DND-41 (cell line): ENCODE measurements at regions not wholly inside any gene's neighbourhood (a gene's known extent, or its start where the extent isn't known, plus 50 kb on each side); places are given as distances from the start of the nearest gene placed in this dataset.
"Not testable (repeated sequence)": the region's sequence is repeated elsewhere in the genome, so short reads cannot be mapped to it uniquely, and the experiment has no call there.

Source experiments
- ATAC-seq: fragments of 200-7000 bp; cut with Tn5 transposase; 3 replicates; pipeline ENCODE4 v1.9.1; 2021; ENCODE audit warnings: low read depth; ENCODE audit not compliant: insufficient read depth
- DNase-seq: peaks from one replicate; pipeline ENCODE4 v3.0.0-alpha.2; 2020
- H2AFZ ChIP-seq: 2 replicates; pipeline ENCODE4 v1.6.0; 2012; ENCODE audit warnings: low read depth, low read length
- H3K27ac ChIP-seq: 2 replicates; pipeline ENCODE4 v1.5.1; 2012; ENCODE audit warnings: low read length, inconsistent platforms
- H3K27me3 ChIP-seq: fragments of 200-600 bp; sonication (generic); 2 replicates; pipeline ENCODE4 v1.6.0; 2012; ENCODE audit warnings: low read length, mild to moderate bottlenecking, inconsistent platforms; ENCODE audit not compliant: insufficient read depth, poor library complexity
- H3K36me3 ChIP-seq: 2 replicates; pipeline ENCODE4 v1.5.1; 2012; ENCODE audit warnings: low read length, inconsistent platforms; ENCODE audit not compliant: insufficient read depth
- H3K4me1 ChIP-seq: 2 replicates; pipeline ENCODE4 v1.5.1; 2012; ENCODE audit warnings: mild to moderate bottlenecking, low read length; ENCODE audit not compliant: insufficient read depth
- H3K4me2 ChIP-seq: 2 replicates; pipeline ENCODE4 v1.6.0; 2012; ENCODE audit warnings: mild to moderate bottlenecking, moderate library complexity, low read length, inconsistent platforms; ENCODE audit not compliant: insufficient read depth
- H3K4me3 ChIP-seq, 2 experiments: fragments of 200-600 bp in 1 of 2; shearing (Covaris generic) in 1 of 2; 2 replicates each; pipeline ENCODE4 v1.5.1; 2012 to 2016; ENCODE audit warnings: inconsistent platforms in 2 of 2, low read length in 2 of 2, mild to moderate bottlenecking in 2 of 2, low read depth in 1 of 2, moderate library complexity in 1 of 2
- H3K79me2 ChIP-seq: 2 replicates; pipeline ENCODE4 v1.6.0; 2012; ENCODE audit warnings: low read length, inconsistent platforms; ENCODE audit not compliant: insufficient read depth
- H3K9ac ChIP-seq: 2 replicates; pipeline ENCODE4 v1.6.0; 2012; ENCODE audit warnings: low read depth, mild to moderate bottlenecking, inconsistent platforms, low read length, moderate library complexity
- H3K9me3 ChIP-seq: 2 replicates; pipeline ENCODE4 v1.5.1; 2012; ENCODE audit warnings: low read length, moderate library complexity, mild to moderate bottlenecking, inconsistent platforms; ENCODE audit not compliant: insufficient read depth, severe bottlenecking
- H4K20me1 ChIP-seq: 2 replicates; pipeline ENCODE4 v1.6.0; 2012; ENCODE audit warnings: low read length; ENCODE audit not compliant: insufficient read depth
- EZH2 ChIP-seq: IDR thresholded peaks from 3 replicates; pipeline ENCODE4 v1.6.1; 2012; ENCODE audit warnings: borderline replicate concordance, low read depth, mild to moderate bottlenecking, moderate library complexity, low read length, inconsistent platforms; ENCODE audit not compliant: severe bottlenecking
- TF ChIP-seq, protein P1 (sequence below): IDR thresholded peaks from 2 replicates; pipeline ENCODE4 v1.5.1; 2012; ENCODE audit warnings: borderline replicate concordance, low read length, moderate library complexity, mild to moderate bottlenecking; ENCODE audit not compliant: poor library complexity, severe bottlenecking; ENCODE audit errors: extremely low read depth

GRCh38 chr9:126171641-126172040 lies 155.0 kb upstream of the MVB12B start:
- Histone ChIP-seq H3K4me3 (no peak overlapping the region), H3K79me2 (no peaks in the 10 kb centered on the region), H3K4me1 (no peaks in the 10 kb centered on the region), H3K27me3 (peaks cover 3% of the 10 kb centered on the region), H3K9ac (no peak overlapping the region), H3K9me3 (no peaks in the 10 kb centered on the region), H4K20me1 (no peaks in the 10 kb centered on the region), H3K36me3 (no peaks in the 10 kb centered on the region), H3K4me2 (no peak overlapping the region), H2AFZ (no peak overlapping the region), H3K27ac (no peak overlapping the region)
- DNase-seq = no peak
- TF ChIP-seq EZH2 = no peak
- TF ChIP-seq, protein P1, sequence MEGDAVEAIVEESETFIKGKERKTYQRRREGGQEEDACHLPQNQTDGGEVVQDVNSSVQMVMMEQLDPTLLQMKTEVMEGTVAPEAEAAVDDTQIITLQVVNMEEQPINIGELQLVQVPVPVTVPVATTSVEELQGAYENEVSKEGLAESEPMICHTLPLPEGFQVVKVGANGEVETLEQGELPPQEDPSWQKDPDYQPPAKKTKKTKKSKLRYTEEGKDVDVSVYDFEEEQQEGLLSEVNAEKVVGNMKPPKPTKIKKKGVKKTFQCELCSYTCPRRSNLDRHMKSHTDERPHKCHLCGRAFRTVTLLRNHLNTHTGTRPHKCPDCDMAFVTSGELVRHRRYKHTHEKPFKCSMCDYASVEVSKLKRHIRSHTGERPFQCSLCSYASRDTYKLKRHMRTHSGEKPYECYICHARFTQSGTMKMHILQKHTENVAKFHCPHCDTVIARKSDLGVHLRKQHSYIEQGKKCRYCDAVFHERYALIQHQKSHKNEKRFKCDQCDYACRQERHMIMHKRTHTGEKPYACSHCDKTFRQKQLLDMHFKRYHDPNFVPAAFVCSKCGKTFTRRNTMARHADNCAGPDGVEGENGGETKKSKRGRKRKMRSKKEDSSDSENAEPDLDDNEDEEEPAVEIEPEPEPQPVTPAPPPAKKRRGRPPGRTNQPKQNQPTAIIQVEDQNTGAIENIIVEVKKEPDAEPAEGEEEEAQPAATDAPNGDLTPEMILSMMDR = no peak
- no peak for ATAC-seq

- no peak overlapping the region for H3K4me2 ChIP-seq
- H3K4me1 ChIP-seq = no peaks in the 10 kb centered on the region
- H3K27me3 ChIP-seq = no peaks in the 10 kb centered on the region
- no peaks in the 10 kb centered on the region for H3K36me3 ChIP-seq
- no peaks in the 10 kb centered on the region for H4K20me1 ChIP-seq
- ATAC-seq (no peak), DNase-seq (no peak)
- no peak overlapping the region for H3K4me3 ChIP-seq
- no peak for TF ChIP-seq EZH2
- TF ChIP-seq, protein P1 = no peak
- no peak overlapping the region for H3K27ac ChIP-seq
- H2AFZ ChIP-seq = no peak overlapping the region
- no peaks in the 10 kb centered on the region for H3K9me3 ChIP-seq
- H3K9ac ChIP-seq = no peak overlapping the region
- no peaks in the 10 kb centered on the region for H3K79me2 ChIP-seq
Measured at GRCh38 chr9:126173401-126173800, 153.2 kb upstream of the MVB12B start.

DNA sequence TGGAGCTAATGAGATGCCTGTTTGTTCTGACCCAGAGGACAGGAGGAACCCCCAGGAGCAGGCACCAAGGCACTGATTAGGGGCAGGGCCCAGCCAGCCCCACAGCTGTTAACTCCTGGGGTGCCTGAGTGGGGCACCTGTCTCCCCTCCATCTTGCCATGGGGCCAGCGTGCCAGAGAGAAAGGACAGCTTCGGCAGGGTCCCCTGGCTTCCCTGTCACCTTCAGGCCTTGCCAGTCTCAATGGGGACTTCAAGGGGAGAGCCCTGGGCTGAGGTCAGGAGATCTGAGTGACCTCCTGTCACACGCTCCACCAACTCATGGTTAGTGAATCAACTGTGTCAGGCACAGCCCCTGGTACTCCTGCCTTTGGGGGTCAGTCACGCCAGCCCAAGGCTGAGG lies 152.7 kb upstream of the MVB12B start:
- no peak overlapping the region for H3K4me2 ChIP-seq
- H3K36me3 ChIP-seq = no peaks in the 10 kb centered on the region
- no peak overlapping the region for H3K27ac ChIP-seq
- no peaks in the 10 kb centered on the region for H4K20me1 ChIP-seq
- ATAC-seq (no peak), DNase-seq (no peak)
- H3K9me3 ChIP-seq = no peaks in the 10 kb centered on the region
- H3K4me1 ChIP-seq = no peaks in the 10 kb centered on the region
- no peak for TF ChIP-seq EZH2
- TF ChIP-seq, protein P1 = no peak
- no peaks in the 10 kb centered on the region for H3K27me3 ChIP-seq
- H3K4me3 ChIP-seq = no peak overlapping the region
- no peak overlapping the region for H3K9ac ChIP-seq
- no peak overlapping the region for H2AFZ ChIP-seq
- H3K79me2 ChIP-seq = no peaks in the 10 kb centered on the region

GRCh38 chr9:126183266-126183665 lies 143.4 kb upstream of the MVB12B start:
- no peaks in the 10 kb centered on the region for H3K4me1 ChIP-seq
- no peak overlapping the region for H3K27ac ChIP-seq
- no peak for DNase-seq
- no peak overlapping the region for H3K9ac ChIP-seq
- no peaks in the 10 kb centered on the region for H3K27me3 ChIP-seq
- H3K79me2 ChIP-seq = no peaks in the 10 kb centered on the region
- no peak overlapping the region for H3K4me2 ChIP-seq
- H3K36me3 ChIP-seq = no peaks in the 10 kb centered on the region
- TF ChIP-seq, protein P1 = no peak
- no peak for TF ChIP-seq EZH2
- no peaks in the 10 kb centered on the region for H4K20me1 ChIP-seq
- ATAC-seq = no peak
- no peak overlapping the region for H2AFZ ChIP-seq
- no peak overlapping the region for H3K4me3 ChIP-seq
- no peaks in the 10 kb centered on the region for H3K9me3 ChIP-seq

GRCh38 chr9:126190994-126191393 lies 135.6 kb upstream of the MVB12B start:
- H3K4me2 ChIP-seq, DNase-seq, H3K4me3 ChIP-seq, H3K79me2 ChIP-seq, H3K4me1 ChIP-seq, H3K27me3 ChIP-seq, H3K36me3 ChIP-seq, H3K9ac ChIP-seq, H3K27ac ChIP-seq, H4K20me1 ChIP-seq, ATAC-seq, H2AFZ ChIP-seq, H3K9me3 ChIP-seq: not testable (repeated sequence)
